C4-2B (cell line): ENCODE measurements at regions not wholly inside any gene's neighbourhood (a gene's known extent, or its start where the extent isn't known, plus 50 kb on each side); places are given as distances from the start of the nearest gene placed in this dataset.
"Not testable (repeated sequence)": the region's sequence is repeated elsewhere in the genome, so short reads cannot be mapped to it uniquely, and the experiment has no call there.

Experiments
- H3K27ac ChIP-seq: fragments of 450-650 bp; 2 replicates; pipeline ENCODE4 v1.5.1; 2017
- ZFX ChIP-seq: fragments of 450-650 bp; IDR thresholded peaks from 2 replicates; pipeline ENCODE4 v1.6.1; 2017
- TF ChIP-seq, protein P1 (sequence below): fragments of 450-650 bp; conservative IDR thresholded peaks from 2 replicates; pipeline ENCODE4 v1.5.1; 2017; ENCODE audit warnings: mild to moderate bottlenecking

GRCh38 chr9:89679016-89679415, 74.2 kb downstream of the GADD45G start:
- TF ChIP-seq, protein P1, sequence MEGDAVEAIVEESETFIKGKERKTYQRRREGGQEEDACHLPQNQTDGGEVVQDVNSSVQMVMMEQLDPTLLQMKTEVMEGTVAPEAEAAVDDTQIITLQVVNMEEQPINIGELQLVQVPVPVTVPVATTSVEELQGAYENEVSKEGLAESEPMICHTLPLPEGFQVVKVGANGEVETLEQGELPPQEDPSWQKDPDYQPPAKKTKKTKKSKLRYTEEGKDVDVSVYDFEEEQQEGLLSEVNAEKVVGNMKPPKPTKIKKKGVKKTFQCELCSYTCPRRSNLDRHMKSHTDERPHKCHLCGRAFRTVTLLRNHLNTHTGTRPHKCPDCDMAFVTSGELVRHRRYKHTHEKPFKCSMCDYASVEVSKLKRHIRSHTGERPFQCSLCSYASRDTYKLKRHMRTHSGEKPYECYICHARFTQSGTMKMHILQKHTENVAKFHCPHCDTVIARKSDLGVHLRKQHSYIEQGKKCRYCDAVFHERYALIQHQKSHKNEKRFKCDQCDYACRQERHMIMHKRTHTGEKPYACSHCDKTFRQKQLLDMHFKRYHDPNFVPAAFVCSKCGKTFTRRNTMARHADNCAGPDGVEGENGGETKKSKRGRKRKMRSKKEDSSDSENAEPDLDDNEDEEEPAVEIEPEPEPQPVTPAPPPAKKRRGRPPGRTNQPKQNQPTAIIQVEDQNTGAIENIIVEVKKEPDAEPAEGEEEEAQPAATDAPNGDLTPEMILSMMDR, result no peak
- TF ChIP-seq ZFX, result no peak
- peak overlapping the region; percentile 61; the same call in 1 of the 2 replicates for H3K27ac ChIP-seq

DNA sequence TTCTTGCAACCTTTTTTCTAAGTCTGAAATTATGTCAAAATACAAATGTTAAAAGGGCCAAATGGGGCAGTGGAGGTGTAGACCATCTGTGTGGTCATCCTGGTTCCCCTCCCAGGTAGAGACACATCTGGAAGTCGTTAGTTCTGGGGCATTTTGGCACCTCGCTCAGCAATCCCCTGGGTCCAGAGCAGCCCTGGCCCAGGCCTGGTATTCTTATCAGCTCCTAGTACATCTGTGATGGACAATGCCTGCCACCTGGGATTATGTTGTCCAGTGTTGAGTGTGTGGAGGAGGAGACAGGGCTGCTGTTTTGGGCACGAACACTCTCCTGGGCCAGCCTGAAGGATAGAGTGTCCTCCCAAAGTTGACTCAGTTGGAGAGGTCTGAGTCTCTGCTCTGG, 74.8 kb downstream of the GADD45G start:
- no peak overlapping the region for H3K27ac ChIP-seq
- TF ChIP-seq, protein P1, result no peak
- TF ChIP-seq ZFX, result no peak

DNA sequence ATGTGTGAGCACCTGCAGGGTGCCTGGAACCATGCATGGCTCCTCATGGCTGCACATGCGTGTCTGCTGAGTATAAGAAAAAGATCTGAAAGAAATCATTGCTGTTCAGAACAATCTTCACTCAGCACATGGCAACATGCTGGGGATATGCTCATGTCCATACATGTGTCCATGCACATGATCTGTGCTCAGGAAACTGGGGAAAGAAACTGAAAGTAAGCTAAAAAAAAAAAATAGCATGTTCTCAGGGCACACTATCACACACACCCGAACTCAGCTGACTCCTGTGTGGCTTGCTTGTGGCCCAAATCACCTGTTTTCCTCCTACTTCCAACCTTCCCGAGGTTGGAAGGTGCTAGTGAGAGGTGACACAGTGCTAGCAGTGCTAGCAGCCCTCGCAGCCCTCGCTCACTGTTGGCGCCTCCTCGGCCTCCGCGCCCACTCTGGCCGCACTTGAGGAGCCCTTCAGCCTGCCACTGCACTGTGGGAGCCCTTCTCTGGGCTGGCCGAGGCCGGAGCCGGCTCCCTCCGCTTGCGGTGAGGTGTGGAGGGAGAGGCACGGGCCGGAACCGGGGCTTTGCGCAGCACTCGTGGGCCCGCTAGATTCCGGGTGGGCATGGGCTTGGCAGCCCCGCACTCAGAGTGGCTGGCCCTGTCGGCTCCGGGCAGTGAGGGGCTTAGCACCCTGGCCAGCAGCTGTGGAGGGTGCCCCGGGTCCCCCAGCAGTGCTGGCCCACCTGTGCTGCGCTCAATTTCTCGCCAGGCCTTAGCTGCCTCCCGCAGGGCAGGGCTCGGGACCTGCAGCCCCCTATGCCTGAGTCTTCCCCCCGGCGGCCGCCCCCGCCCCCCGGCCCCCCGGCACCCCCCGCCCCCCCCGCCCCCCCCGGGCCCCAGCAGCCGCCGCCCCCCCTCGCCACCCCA, 76.0 kb downstream of the GADD45G start:
- H3K27ac ChIP-seq, result no peak overlapping the region
- TF ChIP-seq, protein P1, result no peak
- no peak for TF ChIP-seq ZFX

DNA sequence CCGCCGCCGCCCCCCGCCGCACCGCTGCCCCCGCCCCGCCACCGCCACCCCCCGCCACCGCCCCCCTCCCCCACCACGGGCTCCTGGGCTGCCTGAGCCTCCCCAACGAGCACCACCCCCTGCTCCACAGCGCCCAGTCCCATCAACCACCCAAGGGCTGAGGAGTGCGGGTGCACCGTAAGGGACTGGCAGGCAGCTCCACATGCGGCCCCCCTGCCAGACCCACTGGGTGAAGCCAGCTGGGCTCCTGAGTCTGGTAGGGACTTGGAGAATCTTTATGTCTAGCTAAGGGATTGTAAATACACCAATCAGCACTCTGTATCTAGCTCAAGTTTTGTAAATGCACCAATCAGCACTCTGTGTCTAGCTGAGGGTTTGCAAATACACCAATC, 76.7 kb downstream of the GADD45G start:
- not testable (repeated sequence) for H3K27ac ChIP-seq

GRCh38 chr9:89683626-89684025, 78.8 kb downstream of the GADD45G start:
- H3K27ac ChIP-seq, result no peak overlapping the region
- TF ChIP-seq ZFX, result no peak
- TF ChIP-seq, protein P1, result no peak

GRCh38 chr9:89684218-89684617, 79.4 kb downstream of the GADD45G start:
- TF ChIP-seq ZFX, result no peak
- TF ChIP-seq, protein P1, result no peak
- no peak overlapping the region for H3K27ac ChIP-seq

GRCh38 chr9:89684912-89685636, 80.3 kb downstream of the GADD45G start:
- peak overlapping the region; percentile 67 for H3K27ac ChIP-seq
- TF ChIP-seq, protein P1, result no peak
- TF ChIP-seq ZFX, result no peak
